Karpas-422 (cell line): ENCODE measurements at regions not wholly inside any gene's neighbourhood (a gene's known extent, or its start where the extent isn't known, plus 50 kb on each side); places are given as distances from the start of the nearest gene placed in this dataset.
A peak's percentile ranks its signal among the peaks of the same experiment; 100 is the strongest.
"Not testable (repeated sequence)": the region's sequence is repeated elsewhere in the genome, so short reads cannot be mapped to it uniquely, and the experiment has no call there.

ENCODE experiments used
- DNase-seq: peaks from one replicate; pipeline ENCODE4 v3.0.0-alpha.2; 2015
- H2AFZ ChIP-seq: fragments of 200-600 bp; sonication (generic); 2 replicates; pipeline ENCODE4 v1.6.1; 2014; ENCODE audit warnings: antibody characterized with exemption, low read length, mixed read lengths
- H3K27ac ChIP-seq: fragments of 200-600 bp; sonication (generic); 2 replicates; pipeline ENCODE4 v1.5.1; 2014; ENCODE audit warnings: mild to moderate bottlenecking, low read length, moderate library complexity
- H3K27me3 ChIP-seq: fragments of 200-600 bp; sonication (generic); 2 replicates; pipeline ENCODE4 v1.6.1; 2014; ENCODE audit warnings: low read length, mixed read lengths
- H3K36me3 ChIP-seq: fragments of 200-600 bp; sonication (generic); 2 replicates; pipeline ENCODE4 v1.6.1; 2014; ENCODE audit warnings: low read length, mixed read lengths; ENCODE audit not compliant: insufficient read depth
- H3K4me1 ChIP-seq: fragments of 200-600 bp; sonication (generic); 2 replicates; pipeline ENCODE4 v1.6.1; 2014; ENCODE audit warnings: mild to moderate bottlenecking, low read length, mixed read lengths
- H3K4me2 ChIP-seq: fragments of 200-600 bp; sonication (generic); 2 replicates; pipeline ENCODE4 v1.6.1; 2014; ENCODE audit warnings: low read length, low read depth, mild to moderate bottlenecking; ENCODE audit not compliant: poor library complexity, severe bottlenecking
- H3K4me3 ChIP-seq: fragments of 200-600 bp; sonication (generic); 2 replicates; pipeline ENCODE4 v1.5.1; 2014; ENCODE audit warnings: mild to moderate bottlenecking, antibody characterized with exemption, low read length, mixed read lengths
- H3K79me2 ChIP-seq: fragments of 200-600 bp; sonication (generic); 2 replicates; pipeline ENCODE4 v1.6.1; 2014; ENCODE audit warnings: mild to moderate bottlenecking, low read length, mixed read lengths
- H3K9ac ChIP-seq: fragments of 200-600 bp; sonication (generic); 2 replicates; pipeline ENCODE4 v1.6.0; 2014; ENCODE audit warnings: low read length
- H3K9me2 ChIP-seq: fragments of 200-600 bp; sonication (generic), shearing (Covaris generic); replicated peaks from 2 replicates; pipeline ENCODE4 v1.6.0; 2014; ENCODE audit warnings: mild to moderate bottlenecking, low read length, moderate library complexity; ENCODE audit not compliant: insufficient read depth
- H3K9me3 ChIP-seq: fragments of 300-700, 200-600 bp; sonication (generic); 2 replicates; pipeline ENCODE4 v1.6.1; 2014; ENCODE audit warnings: low read length, mixed read lengths
- H4K20me1 ChIP-seq: fragments of 200-600 bp; sonication (generic); 2 replicates; pipeline ENCODE4 v1.6.1; 2014; ENCODE audit warnings: mild to moderate bottlenecking, antibody characterized with exemption, low read length, low read depth; ENCODE audit not compliant: insufficient read depth

GRCh38 chrX:36856849-36857248 lies 151.3 kb upstream of the FAM47C start:
- Histone ChIP-seq H3K79me2 (no peaks in the 10 kb centered on the region), H3K27me3 (no peaks in the 10 kb centered on the region), H3K4me1 (no peaks in the 10 kb centered on the region), H3K36me3 (no peaks in the 10 kb centered on the region), H3K9me2 (no peaks in the 10 kb centered on the region), H3K4me3 (no peak overlapping the region), H3K9ac (no peak overlapping the region), H3K4me2 (no peak overlapping the region), H3K9me3 (no peaks in the 10 kb centered on the region), H2AFZ (no peak overlapping the region), H3K27ac (no peak overlapping the region), H4K20me1 (no peaks in the 10 kb centered on the region)
- DNase-seq: peak; percentile 55

DNA sequence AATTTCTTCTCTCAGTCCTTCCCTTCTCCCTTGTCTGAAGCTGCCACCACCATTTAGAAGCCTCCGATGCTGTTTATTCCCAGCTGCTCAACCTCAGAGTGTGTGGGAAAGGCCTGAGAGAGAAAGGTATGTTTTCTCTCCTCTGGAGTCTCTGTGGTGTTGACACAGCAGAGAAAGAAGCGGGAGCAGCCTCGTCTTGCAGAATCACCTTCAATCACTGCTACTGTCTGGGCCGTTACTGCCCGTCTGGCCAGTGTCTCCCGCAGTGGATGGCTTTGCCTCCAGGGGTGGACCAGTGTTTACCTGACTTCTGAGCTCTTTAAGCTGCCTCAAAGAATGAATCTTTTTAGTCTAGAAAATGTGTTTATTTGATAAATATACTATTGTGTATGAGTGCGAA lies 148.9 kb upstream of the FAM47C start:
- Histone ChIP-seq H3K4me1 (no peaks in the 10 kb centered on the region), H4K20me1 (no peaks in the 10 kb centered on the region), H3K4me3 (no peak overlapping the region), H3K9me2 (no peaks in the 10 kb centered on the region), H3K27ac (no peak overlapping the region), H3K36me3 (no peaks in the 10 kb centered on the region), H2AFZ (no peak overlapping the region), H3K9ac (no peak overlapping the region), H3K4me2 (no peak overlapping the region), H3K79me2 (no peaks in the 10 kb centered on the region), H3K27me3 (no peaks in the 10 kb centered on the region), H3K9me3 (no peaks in the 10 kb centered on the region)
- DNase-seq: no peak

GRCh38 chrX:36861601-36862000 lies 146.6 kb upstream of the FAM47C start:
- Histone ChIP-seq H3K4me1 (no peaks in the 10 kb centered on the region), H3K36me3 (no peaks in the 10 kb centered on the region), H3K79me2 (no peaks in the 10 kb centered on the region), H3K9ac (no peak overlapping the region), H4K20me1 (no peaks in the 10 kb centered on the region), H3K27me3 (no peaks in the 10 kb centered on the region), H3K9me2 (no peaks in the 10 kb centered on the region), H3K9me3 (no peaks in the 10 kb centered on the region), H3K4me2 (no peak overlapping the region), H3K4me3 (no peak overlapping the region), H2AFZ (no peak overlapping the region), H3K27ac (no peak overlapping the region)
- DNase-seq: no peak

DNA sequence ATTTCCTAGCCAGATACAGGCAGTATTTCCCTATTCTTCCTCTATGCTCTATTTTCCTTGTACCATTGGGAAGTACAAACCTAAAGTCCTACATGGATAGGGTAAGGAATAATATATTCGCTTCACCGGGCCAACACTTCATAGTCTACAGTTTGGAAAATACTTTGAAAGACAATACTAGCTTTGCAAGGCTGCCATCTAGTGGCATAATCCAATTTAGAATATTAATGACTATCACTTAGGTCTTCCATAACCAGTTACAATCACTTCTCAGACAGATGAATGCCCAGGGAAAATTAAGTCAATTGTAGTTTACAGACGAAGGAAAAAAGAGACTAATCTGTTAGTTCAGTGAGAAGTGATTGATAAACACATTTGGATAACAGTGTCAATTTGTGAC lies 141.0 kb upstream of the FAM47C start:
- Histone ChIP-seq H3K79me2 (no peaks in the 10 kb centered on the region), H3K36me3 (no peaks in the 10 kb centered on the region), H2AFZ (no peak overlapping the region), H3K4me3 (no peak overlapping the region), H3K4me2 (no peak overlapping the region), H3K9ac (no peak overlapping the region), H3K27me3 (no peaks in the 10 kb centered on the region), H4K20me1 (no peaks in the 10 kb centered on the region), H3K9me3 (no peaks in the 10 kb centered on the region), H3K9me2 (no peaks in the 10 kb centered on the region), H3K27ac (no peak overlapping the region), H3K4me1 (no peaks in the 10 kb centered on the region)
- DNase-seq: peak; percentile 69

- Histone ChIP-seq H4K20me1 (no peaks in the 10 kb centered on the region), H3K9me3 (no peaks in the 10 kb centered on the region), H3K27ac (no peak overlapping the region), H3K4me3 (no peak overlapping the region), H3K4me1 (no peaks in the 10 kb centered on the region), H3K4me2 (no peak overlapping the region), H3K9ac (no peak overlapping the region), H3K79me2 (no peaks in the 10 kb centered on the region), H3K9me2 (no peaks in the 10 kb centered on the region), H2AFZ (no peak overlapping the region), H3K36me3 (no peaks in the 10 kb centered on the region), H3K27me3 (no peaks in the 10 kb centered on the region)
- no peak for DNase-seq
Observed at GRCh38 chrX:36868592-36868991, 139.6 kb upstream of the FAM47C start.

DNA sequence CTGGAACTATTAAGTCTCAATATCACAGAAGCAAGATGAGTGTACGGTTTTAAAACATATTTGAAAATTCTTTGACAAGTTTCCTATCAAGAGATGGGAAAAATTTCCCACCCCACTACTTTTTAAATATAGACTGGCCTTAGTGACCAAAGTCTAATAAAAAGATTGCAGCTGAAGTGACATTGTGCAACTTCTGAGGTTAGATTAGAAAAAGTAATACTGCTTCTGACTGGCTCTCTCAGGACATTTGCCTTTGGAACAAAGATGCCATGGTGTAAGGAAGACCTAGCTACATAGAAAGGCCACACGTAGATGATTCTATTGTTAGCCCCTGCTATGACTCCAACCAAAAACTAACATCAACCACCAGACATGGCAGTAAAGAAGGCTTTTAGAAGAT lies 138.7 kb upstream of the FAM47C start:
- Histone ChIP-seq H3K9ac (no peak overlapping the region), H3K36me3 (no peaks in the 10 kb centered on the region), H3K4me3 (no peak overlapping the region), H3K27me3 (no peaks in the 10 kb centered on the region), H3K9me3 (no peaks in the 10 kb centered on the region), H3K4me2 (no peak overlapping the region), H3K4me1 (no peaks in the 10 kb centered on the region), H4K20me1 (no peaks in the 10 kb centered on the region), H2AFZ (no peak overlapping the region), H3K27ac (no peak overlapping the region), H3K79me2 (no peaks in the 10 kb centered on the region), H3K9me2 (no peaks in the 10 kb centered on the region)
- no peak for DNase-seq

DNA sequence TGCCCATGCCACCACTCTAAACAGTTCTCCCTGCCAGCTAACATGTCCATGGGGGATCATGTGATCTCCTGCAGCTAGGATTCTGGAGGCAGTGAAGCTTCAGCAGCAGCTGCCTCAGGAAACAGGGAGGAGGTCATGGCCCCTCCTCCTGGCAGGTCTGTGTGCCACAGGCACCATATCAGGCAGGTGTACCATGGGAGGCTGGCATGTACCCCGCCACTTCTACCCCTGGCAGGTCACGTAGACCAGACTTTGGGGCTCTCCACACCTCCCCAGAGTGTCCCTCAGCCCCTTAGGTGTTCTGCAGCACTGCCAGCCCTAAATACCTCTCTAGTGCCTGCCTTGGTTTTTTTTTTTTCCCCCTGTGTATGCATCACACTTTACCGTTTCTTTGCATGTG lies 110.5 kb upstream of the FAM47C start:
- H3K79me2 ChIP-seq: no peaks in the 10 kb centered on the region
- no peaks in the 10 kb centered on the region for H3K4me1 ChIP-seq
- H3K9me2 ChIP-seq: no peaks in the 10 kb centered on the region
- H4K20me1 ChIP-seq: no peaks in the 10 kb centered on the region
- H3K4me2 ChIP-seq: no peak overlapping the region
- no peak for DNase-seq
- no peak overlapping the region for H3K27ac ChIP-seq
- no peaks in the 10 kb centered on the region for H3K36me3 ChIP-seq
- no peaks in the 10 kb centered on the region for H3K9me3 ChIP-seq
- H3K9ac ChIP-seq: no peak overlapping the region
- H3K27me3 ChIP-seq: no peaks in the 10 kb centered on the region
- no peak overlapping the region for H3K4me3 ChIP-seq
- no peak overlapping the region for H2AFZ ChIP-seq

GRCh38 chrX:36898301-36898700 lies 109.9 kb upstream of the FAM47C start:
- Histone ChIP-seq H2AFZ (no peak overlapping the region), H3K27ac (no peak overlapping the region), H3K27me3 (no peaks in the 10 kb centered on the region), H3K4me1 (no peaks in the 10 kb centered on the region), H3K79me2 (no peaks in the 10 kb centered on the region), H3K36me3 (no peaks in the 10 kb centered on the region), H3K4me2 (no peak overlapping the region), H4K20me1 (no peaks in the 10 kb centered on the region), H3K9me2 (no peaks in the 10 kb centered on the region), H3K9ac (no peak overlapping the region), H3K4me3 (no peak overlapping the region), H3K9me3 (no peaks in the 10 kb centered on the region)
- DNase-seq: peak; percentile 56

DNA sequence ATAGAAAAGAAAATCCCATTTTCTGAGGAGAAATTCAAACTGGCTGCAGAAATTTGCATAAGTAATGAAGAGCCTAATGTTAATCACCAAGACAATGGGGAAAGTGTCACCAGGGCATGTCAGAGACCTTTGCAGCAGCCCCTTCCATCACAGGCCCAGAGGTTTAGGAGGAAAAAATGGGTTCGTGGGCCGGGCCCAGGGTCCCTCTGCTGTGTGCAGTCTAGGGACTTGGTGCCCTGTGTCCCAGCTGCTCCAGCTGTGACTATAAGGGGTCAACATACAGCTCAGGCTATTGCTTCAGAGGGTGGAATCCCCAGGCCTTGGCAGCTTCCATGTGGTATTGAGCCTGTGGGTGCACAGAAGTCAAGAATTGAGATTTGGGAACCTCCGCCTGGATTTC lies 103.6 kb upstream of the FAM47C start:
- not testable (repeated sequence) for H3K27ac ChIP-seq, H3K9me2 ChIP-seq, H4K20me1 ChIP-seq, H3K27me3 ChIP-seq, H3K9me3 ChIP-seq, H3K36me3 ChIP-seq, H3K4me2 ChIP-seq, DNase-seq, H3K79me2 ChIP-seq, H2AFZ ChIP-seq, H3K4me3 ChIP-seq, H3K9ac ChIP-seq, H3K4me1 ChIP-seq
